HG03108 (cell line): ENCODE measurements at regions not wholly inside any gene's neighbourhood (a gene's known extent, or its start where the extent isn't known, plus 50 kb on each side); places are given as distances from the start of the nearest gene placed in this dataset.
"Not testable (repeated sequence)": the region's sequence is repeated elsewhere in the genome, so short reads cannot be mapped to it uniquely, and the experiment has no call there.

Source experiments
- ATAC-seq: cut with Tn5 transposase; IDR thresholded peaks from one replicate; pipeline ENCODE4 v1.9.1; 2021; ENCODE audit warnings: moderate library complexity; ENCODE audit not compliant: unreplicated experiment

DNA sequence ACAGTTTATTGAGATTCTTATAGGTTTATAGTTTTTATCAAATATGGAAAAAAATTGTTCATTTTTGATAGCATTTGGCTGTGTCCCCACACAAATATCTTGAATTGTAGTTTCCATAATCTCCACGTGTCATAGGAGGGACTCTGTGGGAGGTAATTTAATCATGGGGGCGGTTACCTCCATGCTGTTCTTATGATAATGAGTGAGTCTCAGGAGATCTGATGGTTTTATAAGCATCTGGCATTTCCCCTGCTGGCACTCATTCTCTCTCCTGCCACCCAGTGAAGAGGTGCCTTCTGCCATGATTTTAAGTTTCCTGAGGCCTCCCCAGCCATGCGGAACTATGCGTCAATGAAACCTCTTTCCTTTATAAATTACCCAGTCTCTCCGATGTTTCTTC is 420.6 kb upstream of the KAZN start:
- not testable (repeated sequence) for ATAC-seq

DNA sequence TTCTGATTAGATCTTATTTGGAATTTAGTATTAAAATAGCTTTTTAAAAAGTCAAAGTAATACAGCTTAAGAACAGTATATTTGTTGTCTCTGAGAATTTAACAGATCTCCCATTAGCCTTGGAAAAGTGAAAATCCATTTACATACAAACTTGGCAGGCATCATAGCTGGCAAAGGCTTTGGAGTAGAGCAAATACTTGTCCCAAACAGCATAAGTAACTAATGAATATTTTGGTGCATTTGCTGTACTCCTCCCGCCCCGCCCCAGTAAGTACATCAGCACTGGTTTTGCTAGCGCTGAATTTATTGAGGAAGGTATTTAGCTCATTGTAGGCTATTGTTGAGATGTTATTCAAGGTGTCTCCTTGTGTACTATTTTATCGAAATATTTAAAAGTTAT is 417.7 kb upstream of the KAZN start:
- ATAC-seq = no peak

DNA sequence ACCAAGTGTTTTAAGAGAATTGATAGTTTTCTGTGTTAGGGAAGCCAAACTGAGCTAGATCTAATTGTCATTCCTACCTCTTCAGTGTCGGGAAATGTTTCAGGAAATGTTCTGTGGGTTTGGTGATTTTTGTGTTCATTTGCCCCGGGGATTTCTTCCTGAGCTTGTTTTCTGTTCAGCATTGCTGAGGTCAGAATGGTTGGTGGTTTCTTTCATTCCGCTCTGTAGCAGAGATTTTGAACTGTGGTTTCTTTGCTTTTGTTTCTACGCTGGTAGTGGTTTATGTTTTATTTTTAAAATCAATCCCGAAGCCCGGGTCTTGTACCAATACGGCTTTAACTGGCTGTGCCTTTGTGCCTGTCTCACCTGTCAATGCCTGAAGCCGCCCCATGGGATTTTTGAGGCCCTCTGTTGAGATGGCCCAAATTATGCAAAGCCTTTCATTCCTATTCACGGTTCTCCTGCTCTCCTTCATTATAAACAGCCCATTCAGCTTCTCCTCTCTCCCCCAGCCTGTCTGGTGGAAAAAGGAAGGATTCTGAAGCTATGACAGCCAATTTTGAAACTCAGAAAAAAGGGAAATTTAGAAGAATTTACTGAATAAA is 417.2 kb upstream of the KAZN start:
- no peak for ATAC-seq

DNA sequence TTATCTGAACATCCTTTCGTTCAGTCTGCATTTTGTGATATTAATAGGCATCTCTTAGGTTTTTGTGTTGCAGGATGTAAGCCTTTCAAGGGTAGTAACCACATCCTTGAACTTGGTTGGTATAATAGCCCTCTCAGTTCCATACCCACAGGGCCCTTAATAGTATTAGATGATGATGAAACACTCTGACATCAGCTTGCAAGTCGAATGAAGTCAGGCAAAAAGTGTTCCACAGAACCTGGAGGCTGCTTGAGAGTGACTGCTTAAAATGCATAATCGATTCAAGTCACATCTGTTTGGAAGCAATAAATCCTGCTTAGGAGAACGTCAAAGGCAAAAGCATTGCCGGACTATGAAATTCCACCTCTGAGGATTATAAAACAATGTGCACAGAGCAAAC is 415.6 kb upstream of the KAZN start:
- no peak for ATAC-seq

DNA sequence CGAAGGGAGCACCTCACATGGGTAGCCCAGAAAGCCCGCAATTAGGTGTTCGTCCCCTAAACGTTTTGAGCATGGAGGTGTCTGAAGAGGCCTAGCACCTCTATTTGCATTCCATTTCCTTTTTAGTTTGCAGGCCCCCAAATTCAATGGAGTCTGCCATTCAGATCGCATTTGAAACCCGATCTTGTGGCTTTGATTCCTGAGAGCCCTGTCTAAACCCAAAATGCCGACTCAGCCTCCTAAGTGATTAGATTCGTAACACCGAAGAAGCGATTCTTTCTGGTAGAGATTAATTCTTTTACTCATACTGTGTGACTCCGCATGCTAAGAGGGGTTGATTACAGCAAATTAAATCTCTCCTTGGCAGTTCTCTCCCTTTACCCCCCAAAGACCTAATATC is 415.2 kb upstream of the KAZN start:
- ATAC-seq = no peak

DNA sequence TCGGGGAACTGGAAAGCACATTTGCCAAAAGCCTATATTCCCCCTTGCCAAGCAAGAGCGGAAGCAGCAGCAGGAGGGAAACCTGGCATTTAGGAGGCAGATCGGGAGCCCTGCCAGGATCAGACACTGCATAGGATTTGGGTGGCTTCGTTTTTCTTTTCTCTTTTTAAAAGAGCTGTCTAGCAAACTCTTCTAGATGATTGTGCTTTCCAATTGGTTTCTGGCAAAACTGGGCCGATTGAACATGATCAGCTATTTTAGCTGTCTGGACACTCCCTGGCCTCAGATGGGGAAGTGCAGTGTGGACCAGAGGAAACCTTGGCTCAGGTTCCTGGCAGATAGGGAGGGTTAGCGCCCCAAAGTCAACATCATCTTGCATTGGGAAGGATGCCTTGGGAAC is 414.0 kb upstream of the KAZN start:
- no peak for ATAC-seq

DNA sequence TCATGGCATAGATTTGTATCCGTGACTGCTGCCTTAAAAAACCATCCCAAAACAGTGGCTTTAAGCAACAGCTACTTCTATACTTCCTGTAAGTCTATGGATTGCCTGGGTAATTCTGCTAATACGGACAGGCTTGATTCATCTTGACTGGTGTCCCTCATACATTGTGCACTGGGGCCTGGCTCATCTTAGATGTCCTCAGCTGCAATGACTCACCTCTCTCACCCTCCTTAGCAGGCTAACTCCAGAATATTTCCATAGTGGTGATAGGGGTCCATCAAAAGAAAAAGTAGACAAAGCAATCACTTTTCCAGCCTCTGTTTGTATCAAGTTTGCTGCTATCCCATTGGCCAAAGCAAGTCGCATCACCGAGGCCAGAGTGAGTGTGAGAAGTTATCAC is 409.1 kb upstream of the KAZN start:
- ATAC-seq = no peak

DNA sequence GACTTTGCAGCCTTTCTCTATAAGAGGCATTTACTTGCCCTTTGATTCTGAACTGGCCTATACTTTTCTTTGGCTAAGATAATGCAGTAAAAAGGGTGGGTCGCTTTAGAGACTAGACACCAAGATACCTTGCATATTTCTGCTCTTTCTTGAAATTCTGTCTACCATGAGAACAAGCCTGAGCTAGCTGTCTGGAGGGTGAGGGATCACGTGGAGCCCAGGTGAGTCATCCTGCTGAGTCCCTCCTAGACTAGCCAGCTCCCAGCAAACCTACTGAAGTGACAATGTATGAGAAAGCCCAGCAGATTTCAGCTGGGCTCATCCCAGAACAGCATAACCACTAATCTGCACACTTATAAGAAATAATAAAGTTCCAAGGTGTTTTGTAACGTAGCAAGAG is 408.0 kb upstream of the KAZN start:
- no peak for ATAC-seq

DNA sequence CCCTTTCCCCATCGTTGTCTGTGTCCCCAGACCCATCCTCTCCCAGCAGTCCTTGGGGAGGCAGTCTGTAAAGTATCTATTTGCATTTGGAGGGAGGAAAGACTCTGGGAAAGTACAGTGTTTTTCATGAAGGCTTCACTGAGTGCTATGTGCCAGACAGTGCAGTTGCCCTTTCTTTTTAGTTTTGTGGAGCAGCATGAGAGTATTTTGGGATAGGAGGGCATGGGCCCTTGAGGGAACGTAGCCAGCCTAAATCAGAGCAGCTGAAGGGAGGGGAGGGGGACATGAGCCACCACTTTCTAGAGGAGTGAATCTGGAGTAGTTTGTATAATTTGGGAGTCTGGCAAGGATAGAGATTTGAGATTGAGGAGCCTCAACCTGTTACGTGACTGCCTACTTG is 404.0 kb upstream of the KAZN start:
- ATAC-seq = no peak

DNA sequence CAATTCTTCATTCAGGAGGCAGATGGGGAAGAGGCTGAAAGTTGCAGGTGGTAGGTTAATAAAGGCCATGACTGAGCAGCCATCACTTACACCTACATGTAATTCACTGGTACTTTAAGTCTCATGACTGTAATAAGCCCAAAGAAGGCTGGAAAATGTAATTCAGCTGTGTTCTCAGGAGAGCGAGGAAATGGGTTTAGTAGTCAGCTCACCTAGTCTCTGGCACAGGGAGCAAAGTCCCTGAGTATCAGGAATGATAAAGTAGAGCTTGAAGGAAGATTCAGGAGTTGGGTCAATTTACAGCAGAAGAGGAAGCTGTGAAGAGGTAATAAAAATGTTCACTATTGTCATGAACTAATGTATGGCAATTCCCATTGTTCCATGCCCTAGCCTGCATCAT is 393.4 kb upstream of the KAZN start:
- no peak for ATAC-seq

DNA sequence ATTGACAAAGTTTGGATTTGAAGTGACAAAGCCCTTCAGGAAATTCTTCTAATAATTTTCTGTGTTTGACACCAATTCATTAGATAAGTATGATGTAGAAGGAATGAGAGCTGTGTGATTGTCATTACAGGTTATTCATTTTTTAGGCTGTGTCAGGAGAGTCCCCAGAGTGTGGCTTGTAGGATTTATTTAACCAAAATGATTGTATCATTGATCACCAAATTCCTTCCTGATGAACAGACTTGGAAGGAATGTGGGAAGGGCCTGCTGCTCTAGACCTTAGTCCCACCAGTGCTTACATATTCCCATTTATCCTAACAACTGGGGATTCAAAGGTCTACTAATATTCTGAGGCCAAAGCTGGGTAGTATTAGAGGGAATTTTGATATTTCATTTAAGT is 383.3 kb upstream of the KAZN start:
- no peak for ATAC-seq

DNA sequence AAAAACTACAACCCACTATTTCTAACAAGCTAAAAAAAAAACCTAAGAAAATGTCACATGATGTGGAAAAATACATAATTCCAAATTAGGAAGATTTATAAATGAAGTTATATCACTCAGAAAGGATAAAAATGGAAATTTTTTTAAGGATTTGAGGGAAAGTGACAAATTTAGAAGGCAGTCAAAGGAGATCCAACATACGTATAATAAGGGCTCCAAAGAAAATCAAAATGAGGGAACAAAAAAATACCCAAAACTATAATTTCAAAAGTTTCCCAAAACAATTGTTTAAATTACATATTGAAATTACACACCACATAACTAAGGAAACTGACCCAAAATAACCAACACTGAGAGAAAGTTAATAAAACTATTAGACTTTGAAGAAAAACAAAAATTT is 381.1 kb upstream of the KAZN start:
- no peak for ATAC-seq

DNA sequence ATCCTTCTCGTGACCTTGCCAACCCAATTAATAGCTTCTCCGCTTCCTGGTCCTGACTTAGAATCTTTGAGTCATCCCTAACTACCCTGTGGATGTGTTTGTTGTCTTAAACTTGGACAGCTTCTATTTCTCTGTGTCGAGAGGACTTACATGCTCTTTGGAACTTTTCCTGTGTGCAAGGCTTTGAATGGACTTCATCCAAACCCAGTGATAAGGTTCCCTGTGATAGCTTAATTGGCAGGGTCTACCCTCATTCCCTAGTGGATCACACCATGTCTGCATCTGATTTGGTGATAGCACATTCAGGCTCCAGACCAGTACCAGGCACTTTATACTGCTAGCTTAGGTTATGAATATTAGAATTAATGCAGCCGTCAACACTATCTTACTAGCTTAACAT is 378.2 kb upstream of the KAZN start:
- no peak for ATAC-seq

DNA sequence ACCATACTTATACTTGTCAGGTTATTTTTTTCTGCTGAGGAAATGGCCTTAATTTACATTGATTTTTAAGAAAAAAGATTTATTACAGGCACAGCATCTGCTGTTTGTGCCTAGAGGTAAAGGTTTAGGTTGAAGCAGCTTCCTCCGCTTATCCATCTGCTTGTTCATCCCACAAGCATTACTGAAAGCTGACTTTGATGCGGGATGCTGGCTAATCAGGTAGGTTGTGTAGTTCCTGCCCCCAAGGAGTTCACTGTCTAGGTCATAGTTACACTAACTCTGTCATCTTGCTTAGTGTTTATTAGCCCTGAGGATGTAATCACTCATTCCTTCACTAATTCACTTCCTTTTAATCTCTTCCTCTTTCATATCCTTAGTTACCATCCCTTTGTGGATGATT is 377.7 kb upstream of the KAZN start:
- no peak for ATAC-seq

DNA sequence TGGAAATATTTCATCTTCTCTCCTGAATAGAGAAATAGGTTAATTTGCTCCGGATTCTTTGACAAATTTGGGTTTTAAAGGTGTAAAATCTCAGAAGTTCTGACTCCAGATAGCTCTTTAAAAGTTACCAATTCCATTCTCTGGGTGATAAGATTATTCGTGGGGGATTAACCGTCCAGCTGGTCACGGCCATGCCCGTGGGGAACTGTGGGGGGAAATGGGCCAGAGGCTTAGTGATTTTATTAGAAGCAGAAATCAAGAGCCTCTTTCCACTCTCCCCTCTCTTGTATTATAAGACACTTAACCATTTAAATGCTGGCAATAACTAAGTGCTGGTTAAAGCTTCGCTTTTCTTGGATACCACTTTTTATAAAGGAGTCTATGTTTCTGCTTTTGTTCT is 376.4 kb upstream of the KAZN start:
- ATAC-seq = no peak

DNA sequence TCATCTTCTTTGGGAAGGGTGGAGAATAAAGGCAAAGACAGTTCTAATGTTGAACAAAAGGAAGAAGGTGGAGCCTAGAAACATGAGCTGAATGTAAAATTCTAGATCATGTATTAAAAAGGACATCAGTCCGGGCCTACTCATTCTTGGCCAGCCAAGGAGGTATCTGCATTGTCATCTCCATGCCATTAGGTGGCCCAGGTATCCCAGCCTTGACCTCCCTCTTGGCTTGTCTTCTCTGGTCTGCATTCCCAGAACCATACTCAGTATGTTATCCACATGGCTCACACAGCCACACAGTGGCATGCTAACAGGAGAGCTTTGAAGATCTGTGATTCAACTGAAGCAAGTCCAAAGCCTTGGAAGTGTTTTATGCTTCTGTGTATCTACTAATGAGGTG is 369.8 kb upstream of the KAZN start:
- no peak for ATAC-seq

DNA sequence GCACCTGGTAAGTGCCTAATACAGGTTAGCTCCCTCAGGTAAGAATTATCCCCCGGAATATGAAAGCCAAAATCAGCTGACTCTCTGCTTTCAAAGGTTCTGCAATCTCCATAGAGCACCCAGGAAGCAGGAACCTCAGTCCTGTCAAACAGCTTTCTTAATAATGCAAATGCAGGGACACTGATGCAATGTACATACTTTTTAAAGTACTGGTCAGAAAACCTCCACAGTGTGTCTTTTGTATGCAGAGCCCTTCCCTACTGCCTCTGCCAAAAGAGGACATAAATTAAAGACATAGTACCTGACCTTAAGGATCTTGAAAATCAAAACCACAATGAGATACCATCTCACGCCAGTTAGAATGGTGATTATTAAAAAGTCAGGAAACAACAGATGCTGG is 365.0 kb upstream of the KAZN start:
- no peak for ATAC-seq

DNA sequence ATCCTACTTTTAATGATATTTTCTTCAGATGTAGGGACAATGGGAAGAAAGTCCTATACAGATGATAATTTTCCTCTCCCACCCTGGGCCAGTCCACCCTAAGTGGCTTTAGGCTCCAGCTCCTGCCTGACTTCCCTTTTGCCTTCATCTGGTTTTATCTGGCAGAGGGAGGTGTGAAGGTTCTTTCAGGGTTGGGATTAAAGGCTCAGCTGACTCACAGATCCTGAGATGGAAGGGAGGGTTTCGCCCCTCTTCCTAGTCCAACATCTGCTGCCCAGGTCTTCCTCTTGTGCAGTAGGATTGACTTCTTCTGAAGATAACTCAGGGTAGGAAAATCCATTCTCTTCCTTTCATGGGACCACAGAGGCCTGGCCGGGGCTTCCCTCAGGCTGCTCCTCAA is 362.4 kb upstream of the KAZN start:
- ATAC-seq = no peak

DNA sequence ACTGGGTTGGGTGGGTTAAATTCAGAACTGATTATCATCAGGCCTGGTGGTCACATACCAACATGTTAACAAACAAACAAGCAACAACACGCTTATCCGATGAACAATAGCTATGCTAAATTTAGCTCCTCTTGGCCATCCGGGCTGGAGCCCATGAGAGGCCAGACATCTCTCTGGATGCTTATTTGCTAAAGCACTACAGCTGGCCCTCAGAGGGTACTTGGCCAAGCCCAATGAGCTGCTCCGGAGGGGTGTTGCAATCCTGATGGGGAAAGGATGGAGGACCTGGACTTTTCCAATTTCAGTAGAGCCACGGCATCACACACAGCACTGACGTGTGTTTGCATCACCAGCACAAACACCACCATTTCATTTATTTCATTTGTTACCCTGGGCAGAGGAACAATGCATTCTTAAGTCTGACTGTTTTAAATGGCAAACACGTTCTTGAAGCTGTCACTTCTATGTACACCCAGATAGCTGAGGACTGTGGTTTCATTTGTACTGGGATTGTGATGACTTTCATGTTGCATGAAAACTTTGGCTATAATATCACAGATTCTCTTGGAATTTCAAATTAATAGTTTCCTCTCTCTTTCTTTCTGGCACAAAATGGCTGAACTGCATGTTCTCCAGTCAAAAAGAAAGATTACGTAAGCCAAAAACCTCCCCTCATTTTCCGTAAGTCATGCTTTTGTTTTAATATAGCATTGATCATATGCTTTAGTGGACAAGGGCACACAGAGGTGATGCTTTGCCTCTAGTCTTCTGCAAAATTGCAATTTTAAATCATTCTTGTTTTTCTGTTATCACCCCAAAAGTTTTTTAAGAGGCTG is 359.8 kb upstream of the KAZN start:
- no peak for ATAC-seq

DNA sequence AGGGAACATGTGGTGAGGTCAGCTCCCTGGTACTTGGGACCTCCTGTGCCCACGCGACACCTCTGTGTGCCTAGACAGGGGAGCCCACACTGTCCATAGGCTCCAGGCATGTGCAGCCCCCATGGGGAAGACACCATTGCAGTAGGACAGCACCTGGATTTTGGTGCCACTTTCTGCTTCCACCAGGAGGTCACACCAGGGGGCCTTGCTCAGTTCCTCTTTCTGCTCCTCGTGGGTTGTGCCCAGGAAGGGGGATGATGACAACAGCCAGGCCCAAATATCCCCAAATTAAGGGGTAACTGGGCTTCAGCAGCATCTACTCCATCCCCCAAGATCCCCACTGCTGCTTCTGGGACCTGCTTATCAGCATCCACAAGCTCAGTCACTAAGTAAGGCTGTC is 358.2 kb upstream of the KAZN start:
- ATAC-seq = no peak

DNA sequence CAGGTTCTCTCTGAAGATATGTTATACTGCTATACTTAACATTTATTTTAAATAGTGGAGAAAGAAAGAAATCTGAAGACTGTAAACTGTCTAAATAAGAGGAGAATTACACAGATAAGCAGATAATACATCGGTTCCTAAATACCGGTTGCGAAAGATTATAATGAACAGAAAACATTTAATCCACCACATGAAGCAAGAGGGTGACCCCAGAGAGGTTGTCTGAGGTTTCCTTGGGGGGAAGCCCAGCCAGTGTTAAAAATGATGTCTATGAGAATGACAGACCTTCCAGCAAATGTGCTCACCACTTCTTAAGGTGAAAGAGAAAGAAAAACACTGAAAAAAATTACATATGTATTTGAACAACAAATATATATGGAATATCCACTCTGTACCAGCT is 356.4 kb upstream of the KAZN start:
- ATAC-seq = no peak

DNA sequence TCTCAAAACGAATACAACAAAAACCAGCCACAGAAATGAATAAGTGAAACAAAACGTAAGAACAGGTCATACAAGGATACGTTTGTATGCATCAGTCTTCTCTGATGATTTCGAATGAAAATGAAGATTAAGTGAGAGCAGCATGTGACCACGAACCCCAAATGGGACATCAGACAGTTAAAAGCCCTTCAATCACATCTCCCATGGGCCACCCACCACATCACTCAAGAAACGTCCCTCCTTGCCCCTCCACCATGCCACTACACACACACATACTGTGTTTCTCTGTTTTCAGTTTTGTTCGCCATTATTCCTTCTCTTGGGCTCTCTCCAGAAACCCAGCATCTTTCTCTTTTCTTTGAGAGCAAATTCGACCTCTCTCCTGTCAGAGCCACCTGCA is 355.6 kb upstream of the KAZN start:
- ATAC-seq = no peak

DNA sequence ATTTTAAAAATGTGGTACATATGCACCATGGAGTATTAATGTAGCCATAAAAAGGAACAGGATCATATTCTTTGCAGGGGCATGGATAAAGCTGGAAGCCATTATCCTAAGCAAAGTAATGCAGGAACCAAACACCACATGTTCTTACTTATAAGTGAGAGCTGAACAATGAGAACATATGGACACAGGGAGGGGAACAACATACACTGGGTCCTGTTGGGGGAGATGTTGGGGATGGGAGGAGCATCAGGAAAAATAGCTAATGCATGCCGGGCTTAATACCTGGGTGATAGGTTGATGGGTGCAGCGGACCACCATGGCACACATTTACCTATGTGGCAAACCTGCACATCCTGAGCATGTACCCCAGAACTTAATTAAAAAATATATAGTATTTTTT is 352.5 kb upstream of the KAZN start:
- no peak for ATAC-seq
